HepG2 (cell line): ENCODE measurements at regions not wholly inside any gene's neighbourhood (a gene's known extent, or its start where the extent isn't known, plus 50 kb on each side); places are given as distances from the start of the nearest gene placed in this dataset.

Source experiments
- MAFG ChIP-seq: sonication (generic); formaldehyde crosslinking; IDR thresholded peaks from 2 replicates; pipeline ENCODE4 v1.5.1; 2020; ENCODE audit warnings: mild to moderate bottlenecking, missing genetic modification reagents
- NFIC ChIP-seq: IDR thresholded peaks from 2 replicates; pipeline ENCODE4 v1.6.1; 2012; ENCODE audit warnings: mild to moderate bottlenecking, low read length, inconsistent platforms
- YEATS4 ChIP-seq: sonication (generic); formaldehyde crosslinking; IDR thresholded peaks from 2 replicates; pipeline ENCODE4 v1.4.0; 2020; ENCODE audit warnings: missing genetic modification reagents, borderline replicate concordance
- ZBTB21 ChIP-seq: sonication (generic); formaldehyde crosslinking; IDR thresholded peaks from 2 replicates; pipeline ENCODE4 v1.4.0; 2020; ENCODE audit warnings: missing genetic modification reagents
- ZFP82 ChIP-seq: sonication (generic); formaldehyde crosslinking; IDR thresholded peaks from 2 replicates; pipeline ENCODE4 v1.5.1; 2020; ENCODE audit warnings: mild to moderate bottlenecking, missing genetic modification reagents, borderline replicate concordance
- ZNF30 ChIP-seq: sonication (generic); formaldehyde crosslinking; IDR thresholded peaks from 2 replicates; pipeline ENCODE4 v1.5.0; 2020; ENCODE audit warnings: mild to moderate bottlenecking, missing genetic modification reagents
- ZNF34 ChIP-seq: sonication (generic); formaldehyde crosslinking; IDR thresholded peaks from 2 replicates; pipeline ENCODE4 v1.4.0; 2020; ENCODE audit warnings: mild to moderate bottlenecking, missing genetic modification reagents, borderline replicate concordance
- ZNF761 ChIP-seq: sonication (generic); formaldehyde crosslinking; conservative IDR thresholded peaks from 2 replicates; pipeline ENCODE4 v1.4.0; 2020; ENCODE audit warnings: mild to moderate bottlenecking, missing genetic modification reagents
- TF ChIP-seq, protein P1 (sequence below): sonication (generic); formaldehyde crosslinking; IDR thresholded peaks from 2 replicates; pipeline ENCODE4 v1.4.0; 2020; ENCODE audit warnings: missing genetic modification reagents, borderline replicate concordance
- TF ChIP-seq, protein P2 (sequence below): sonication (generic); formaldehyde crosslinking; IDR thresholded peaks from 2 replicates; pipeline ENCODE4 v1.5.0; 2020; ENCODE audit warnings: mild to moderate bottlenecking, missing genetic modification reagents, borderline replicate concordance
- TF ChIP-seq, protein P3 (sequence below): sonication (generic); formaldehyde crosslinking; IDR thresholded peaks from 2 replicates; pipeline ENCODE4 v1.4.0; 2020; ENCODE audit warnings: missing genetic modification reagents, mild to moderate bottlenecking, borderline replicate concordance
- TF ChIP-seq, protein P4 (sequence below): sonication (generic); formaldehyde crosslinking; IDR thresholded peaks from 2 replicates; pipeline ENCODE4 v1.4.0; 2020; ENCODE audit warnings: missing genetic modification reagents

DNA sequence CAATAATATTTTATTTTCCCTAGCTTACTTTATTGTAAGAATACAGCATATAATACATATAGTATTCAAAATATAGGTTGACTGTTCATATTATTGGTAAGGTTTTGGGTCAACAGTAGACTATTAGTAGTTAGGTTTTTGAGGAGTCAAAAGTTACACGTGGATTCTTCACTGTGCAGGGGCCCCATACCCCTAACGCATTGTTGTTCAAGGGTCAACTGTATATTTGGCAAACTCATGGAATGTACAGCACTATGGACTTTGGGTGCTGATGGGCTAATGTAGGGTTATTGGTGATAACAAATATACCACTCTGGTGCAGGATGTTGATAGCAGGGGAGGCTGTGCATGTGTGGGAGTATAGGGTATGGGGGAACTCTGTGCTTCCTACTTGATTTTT is 397.2 kb downstream of the BCKDHB start (continued):
- TF ChIP-seq, protein P1, sequence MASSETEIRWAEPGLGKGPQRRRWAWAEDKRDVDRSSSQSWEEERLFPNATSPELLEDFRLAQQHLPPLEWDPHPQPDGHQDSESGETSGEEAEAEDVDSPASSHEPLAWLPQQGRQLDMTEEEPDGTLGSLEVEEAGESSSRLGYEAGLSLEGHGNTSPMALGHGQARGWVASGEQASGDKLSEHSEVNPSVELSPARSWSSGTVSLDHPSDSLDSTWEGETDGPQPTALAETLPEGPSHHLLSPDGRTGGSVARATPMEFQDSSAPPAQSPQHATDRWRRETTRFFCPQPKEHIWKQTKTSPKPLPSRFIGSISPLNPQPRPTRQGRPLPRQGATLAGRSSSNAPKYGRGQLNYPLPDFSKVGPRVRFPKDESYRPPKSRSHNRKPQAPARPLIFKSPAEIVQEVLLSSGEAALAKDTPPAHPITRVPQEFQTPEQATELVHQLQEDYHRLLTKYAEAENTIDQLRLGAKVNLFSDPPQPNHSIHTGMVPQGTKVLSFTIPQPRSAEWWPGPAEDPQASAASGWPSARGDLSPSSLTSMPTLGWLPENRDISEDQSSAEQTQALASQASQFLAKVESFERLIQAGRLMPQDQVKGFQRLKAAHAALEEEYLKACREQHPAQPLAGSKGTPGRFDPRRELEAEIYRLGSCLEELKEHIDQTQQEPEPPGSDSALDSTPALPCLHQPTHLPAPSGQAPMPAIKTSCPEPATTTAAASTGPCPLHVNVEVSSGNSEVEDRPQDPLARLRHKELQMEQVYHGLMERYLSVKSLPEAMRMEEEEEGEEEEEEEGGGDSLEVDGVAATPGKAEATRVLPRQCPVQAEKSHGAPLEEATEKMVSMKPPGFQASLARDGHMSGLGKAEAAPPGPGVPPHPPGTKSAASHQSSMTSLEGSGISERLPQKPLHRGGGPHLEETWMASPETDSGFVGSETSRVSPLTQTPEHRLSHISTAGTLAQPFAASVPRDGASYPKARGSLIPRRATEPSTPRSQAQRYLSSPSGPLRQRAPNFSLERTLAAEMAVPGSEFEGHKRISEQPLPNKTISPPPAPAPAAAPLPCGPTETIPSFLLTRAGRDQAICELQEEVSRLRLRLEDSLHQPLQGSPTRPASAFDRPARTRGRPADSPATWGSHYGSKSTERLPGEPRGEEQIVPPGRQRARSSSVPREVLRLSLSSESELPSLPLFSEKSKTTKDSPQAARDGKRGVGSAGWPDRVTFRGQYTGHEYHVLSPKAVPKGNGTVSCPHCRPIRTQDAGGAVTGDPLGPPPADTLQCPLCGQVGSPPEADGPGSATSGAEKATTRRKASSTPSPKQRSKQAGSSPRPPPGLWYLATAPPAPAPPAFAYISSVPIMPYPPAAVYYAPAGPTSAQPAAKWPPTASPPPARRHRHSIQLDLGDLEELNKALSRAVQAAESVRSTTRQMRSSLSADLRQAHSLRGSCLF (CRISPR knock-in tag): no peak
- TF ChIP-seq MAFG (CRISPR knock-in tag) (no peak), ZBTB21 (CRISPR knock-in tag) (no peak), NFIC (peak; percentile 60; the same call in 1 of the 2 replicates), YEATS4 (CRISPR knock-in tag) (0 out of 2 replicates have a peak, but pooled peaks have one; percentile 35), ZNF34 (CRISPR knock-in tag) (no peak), ZFP82 (no peak), ZNF761 (no peak), ZNF30 (no peak)
- TF ChIP-seq, protein P2, sequence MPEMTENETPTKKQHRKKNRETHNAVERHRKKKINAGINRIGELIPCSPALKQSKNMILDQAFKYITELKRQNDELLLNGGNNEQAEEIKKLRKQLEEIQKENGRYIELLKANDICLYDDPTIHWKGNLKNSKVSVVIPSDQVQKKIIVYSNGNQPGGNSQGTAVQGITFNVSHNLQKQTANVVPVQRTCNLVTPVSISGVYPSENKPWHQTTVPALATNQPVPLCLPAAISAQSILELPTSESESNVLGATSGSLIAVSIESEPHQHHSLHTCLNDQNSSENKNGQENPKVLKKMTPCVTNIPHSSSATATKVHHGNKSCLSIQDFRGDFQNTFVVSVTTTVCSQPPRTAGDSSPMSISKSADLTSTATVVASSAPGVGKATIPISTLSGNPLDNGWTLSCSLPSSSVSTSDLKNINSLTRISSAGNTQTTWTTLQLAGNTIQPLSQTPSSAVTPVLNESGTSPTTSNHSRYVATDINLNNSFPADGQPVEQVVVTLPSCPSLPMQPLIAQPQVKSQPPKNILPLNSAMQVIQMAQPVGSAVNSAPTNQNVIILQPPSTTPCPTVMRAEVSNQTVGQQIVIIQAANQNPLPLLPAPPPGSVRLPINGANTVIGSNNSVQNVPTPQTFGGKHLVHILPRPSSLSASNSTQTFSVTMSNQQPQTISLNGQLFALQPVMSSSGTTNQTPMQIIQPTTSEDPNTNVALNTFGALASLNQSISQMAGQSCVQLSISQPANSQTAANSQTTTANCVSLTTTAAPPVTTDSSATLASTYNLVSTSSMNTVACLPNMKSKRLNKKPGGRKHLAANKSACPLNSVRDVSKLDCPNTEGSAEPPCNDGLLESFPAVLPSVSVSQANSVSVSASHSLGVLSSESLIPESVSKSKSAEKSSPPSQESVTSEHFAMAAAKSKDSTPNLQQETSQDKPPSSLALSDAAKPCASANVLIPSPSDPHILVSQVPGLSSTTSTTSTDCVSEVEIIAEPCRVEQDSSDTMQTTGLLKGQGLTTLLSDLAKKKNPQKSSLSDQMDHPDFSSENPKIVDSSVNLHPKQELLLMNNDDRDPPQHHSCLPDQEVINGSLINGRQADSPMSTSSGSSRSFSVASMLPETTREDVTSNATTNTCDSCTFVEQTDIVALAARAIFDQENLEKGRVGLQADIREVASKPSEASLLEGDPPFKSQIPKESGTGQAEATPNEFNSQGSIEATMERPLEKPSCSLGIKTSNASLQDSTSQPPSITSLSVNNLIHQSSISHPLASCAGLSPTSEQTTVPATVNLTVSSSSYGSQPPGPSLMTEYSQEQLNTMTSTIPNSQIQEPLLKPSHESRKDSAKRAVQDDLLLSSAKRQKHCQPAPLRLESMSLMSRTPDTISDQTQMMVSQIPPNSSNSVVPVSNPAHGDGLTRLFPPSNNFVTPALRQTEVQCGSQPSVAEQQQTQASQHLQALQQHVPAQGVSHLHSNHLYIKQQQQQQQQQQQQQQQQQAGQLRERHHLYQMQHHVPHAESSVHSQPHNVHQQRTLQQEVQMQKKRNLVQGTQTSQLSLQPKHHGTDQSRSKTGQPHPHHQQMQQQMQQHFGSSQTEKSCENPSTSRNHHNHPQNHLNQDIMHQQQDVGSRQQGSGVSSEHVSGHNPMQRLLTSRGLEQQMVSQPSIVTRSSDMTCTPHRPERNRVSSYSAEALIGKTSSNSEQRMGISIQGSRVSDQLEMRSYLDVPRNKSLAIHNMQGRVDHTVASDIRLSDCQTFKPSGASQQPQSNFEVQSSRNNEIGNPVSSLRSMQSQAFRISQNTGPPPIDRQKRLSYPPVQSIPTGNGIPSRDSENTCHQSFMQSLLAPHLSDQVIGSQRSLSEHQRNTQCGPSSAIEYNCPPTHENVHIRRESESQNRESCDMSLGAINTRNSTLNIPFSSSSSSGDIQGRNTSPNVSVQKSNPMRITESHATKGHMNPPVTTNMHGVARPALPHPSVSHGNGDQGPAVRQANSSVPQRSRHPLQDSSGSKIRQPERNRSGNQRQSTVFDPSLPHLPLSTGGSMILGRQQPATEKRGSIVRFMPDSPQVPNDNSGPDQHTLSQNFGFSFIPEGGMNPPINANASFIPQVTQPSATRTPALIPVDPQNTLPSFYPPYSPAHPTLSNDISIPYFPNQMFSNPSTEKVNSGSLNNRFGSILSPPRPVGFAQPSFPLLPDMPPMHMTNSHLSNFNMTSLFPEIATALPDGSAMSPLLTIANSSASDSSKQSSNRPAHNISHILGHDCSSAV (CRISPR knock-in tag): no peak
- TF ChIP-seq, protein P3, sequence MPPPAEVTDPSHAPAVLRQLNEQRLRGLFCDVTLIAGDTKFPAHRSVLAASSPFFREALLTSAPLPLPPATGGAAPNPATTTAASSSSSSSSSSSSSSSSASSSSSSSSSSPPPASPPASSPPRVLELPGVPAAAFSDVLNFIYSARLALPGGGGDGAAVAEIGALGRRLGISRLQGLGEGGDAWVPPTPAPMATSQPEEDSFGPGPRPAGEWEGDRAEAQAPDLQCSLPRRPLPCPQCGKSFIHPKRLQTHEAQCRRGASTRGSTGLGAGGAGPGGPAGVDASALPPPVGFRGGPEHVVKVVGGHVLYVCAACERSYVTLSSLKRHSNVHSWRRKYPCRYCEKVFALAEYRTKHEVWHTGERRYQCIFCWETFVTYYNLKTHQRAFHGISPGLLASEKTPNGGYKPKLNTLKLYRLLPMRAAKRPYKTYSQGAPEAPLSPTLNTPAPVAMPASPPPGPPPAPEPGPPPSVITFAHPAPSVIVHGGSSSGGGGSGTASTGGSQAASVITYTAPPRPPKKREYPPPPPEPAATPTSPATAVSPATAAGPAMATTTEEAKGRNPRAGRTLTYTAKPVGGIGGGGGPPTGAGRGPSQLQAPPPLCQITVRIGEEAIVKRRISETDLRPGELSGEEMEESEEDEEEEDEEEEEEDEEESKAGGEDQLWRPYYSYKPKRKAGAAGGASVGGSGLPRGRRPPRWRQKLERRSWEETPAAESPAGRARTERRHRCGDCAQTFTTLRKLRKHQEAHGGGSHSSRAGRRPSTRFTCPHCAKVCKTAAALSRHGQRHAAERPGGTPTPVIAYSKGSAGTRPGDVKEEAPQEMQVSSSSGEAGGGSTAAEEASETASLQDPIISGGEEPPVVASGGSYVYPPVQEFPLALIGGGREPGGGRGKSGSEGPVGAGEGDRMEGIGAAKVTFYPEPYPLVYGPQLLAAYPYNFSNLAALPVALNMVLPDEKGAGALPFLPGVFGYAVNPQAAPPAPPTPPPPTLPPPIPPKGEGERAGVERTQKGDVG (CRISPR knock-in tag): no peak
- TF ChIP-seq, protein P4, sequence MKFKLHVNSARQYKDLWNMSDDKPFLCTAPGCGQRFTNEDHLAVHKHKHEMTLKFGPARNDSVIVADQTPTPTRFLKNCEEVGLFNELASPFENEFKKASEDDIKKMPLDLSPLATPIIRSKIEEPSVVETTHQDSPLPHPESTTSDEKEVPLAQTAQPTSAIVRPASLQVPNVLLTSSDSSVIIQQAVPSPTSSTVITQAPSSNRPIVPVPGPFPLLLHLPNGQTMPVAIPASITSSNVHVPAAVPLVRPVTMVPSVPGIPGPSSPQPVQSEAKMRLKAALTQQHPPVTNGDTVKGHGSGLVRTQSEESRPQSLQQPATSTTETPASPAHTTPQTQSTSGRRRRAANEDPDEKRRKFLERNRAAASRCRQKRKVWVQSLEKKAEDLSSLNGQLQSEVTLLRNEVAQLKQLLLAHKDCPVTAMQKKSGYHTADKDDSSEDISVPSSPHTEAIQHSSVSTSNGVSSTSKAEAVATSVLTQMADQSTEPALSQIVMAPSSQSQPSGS (CRISPR knock-in tag): no peak
